GM23338 (cell line): ENCODE measurements at regions not wholly inside any gene's neighbourhood (a gene's known extent, or its start where the extent isn't known, plus 50 kb on each side); places are given as distances from the start of the nearest gene placed in this dataset.

ENCODE experiments used
- ATAC-seq: fragments of 200-7000 bp; cut with Tn5 transposase; 3 replicates; pipeline ENCODE4 v1.9.1; 2020
- DNase-seq: peaks from one replicate; pipeline ENCODE4 v3.0.0-alpha.2; 2015; ENCODE audit warnings: low spot score
- H2AFZ ChIP-seq: fragments of 200-600 bp; sonication (generic); 2 replicates; pipeline ENCODE4 v1.8.0; 2016; ENCODE audit warnings: antibody characterized with exemption, mild to moderate bottlenecking, moderate library complexity
- H3F3A ChIP-seq: fragments of 200-600 bp; sonication (generic); replicated peaks from 2 replicates; pipeline ENCODE4 v1.8.0; 2017; ENCODE audit warnings: antibody characterized with exemption, mixed run types, low read depth
- H3K27ac ChIP-seq: fragments of 200-600 bp; sonication (generic); 2 replicates; pipeline ENCODE4 v1.6.1; 2016; ENCODE audit warnings: low read depth
- H3K27me3 ChIP-seq: fragments of 200-600 bp; sonication (generic); 2 replicates; pipeline ENCODE4 v1.8.0; 2016; ENCODE audit warnings: mild to moderate bottlenecking, mixed run types, moderate library complexity; ENCODE audit not compliant: insufficient read depth
- H3K36me3 ChIP-seq: fragments of 200-600 bp; sonication (generic); 2 replicates; pipeline ENCODE4 v1.8.0; 2016; ENCODE audit warnings: mild to moderate bottlenecking; ENCODE audit not compliant: insufficient read depth
- H3K4me1 ChIP-seq: fragments of 200-600 bp; sonication (generic); 2 replicates; pipeline ENCODE4 v1.8.0; 2016; ENCODE audit warnings: mild to moderate bottlenecking, moderate library complexity; ENCODE audit not compliant: insufficient read depth
- H3K4me2 ChIP-seq: fragments of 200-600 bp; sonication (generic); 2 replicates; pipeline ENCODE4 v1.7.1; 2017; ENCODE audit warnings: mixed run types
- H3K4me3 ChIP-seq: fragments of 200-600 bp; sonication (generic); 2 replicates; pipeline ENCODE4 v1.6.1; 2016; ENCODE audit warnings: mixed run types
- H3K79me2 ChIP-seq: fragments of 200-600 bp; sonication (generic); replicated peaks from 2 replicates; pipeline ENCODE4 v1.8.0; 2017; ENCODE audit warnings: mild to moderate bottlenecking; ENCODE audit not compliant: insufficient read depth
- H3K9me2 ChIP-seq: fragments of 200-600 bp; sonication (generic); 2 replicates; pipeline ENCODE4 v1.8.0; 2017; ENCODE audit not compliant: insufficient read depth
- H4K20me1 ChIP-seq: fragments of 200-600 bp; sonication (generic); replicated peaks from 2 replicates; pipeline ENCODE4 v1.8.0; 2017; ENCODE audit warnings: mild to moderate bottlenecking; ENCODE audit not compliant: insufficient read depth
- H3K27ac Mint-ChIP-seq: 2 replicates; pipeline ENCODE4 v1.8.0; 2020; ENCODE audit warnings: inconsistent platforms, mild to moderate bottlenecking, moderate library complexity, mixed read lengths
- H3K27me3 Mint-ChIP-seq: 3 replicates; pipeline ENCODE4 v1.8.0; 2022; ENCODE audit warnings: low read depth, mild to moderate bottlenecking, moderate library complexity, mixed read lengths, inconsistent platforms; ENCODE audit not compliant: insufficient read depth, poor library complexity
- H3K36me3 Mint-ChIP-seq: 3 replicates; pipeline ENCODE4 v1.8.0; 2021; ENCODE audit warnings: low read depth, mild to moderate bottlenecking, inconsistent platforms, moderate library complexity, mixed read lengths
- H3K4me1 Mint-ChIP-seq: 3 replicates; pipeline ENCODE4 v1.8.0; 2020; ENCODE audit warnings: mild to moderate bottlenecking, inconsistent platforms, mixed read lengths
- H3K4me3 Mint-ChIP-seq: 3 replicates; pipeline ENCODE4 v1.8.0; 2021; ENCODE audit warnings: moderate library complexity, mild to moderate bottlenecking, inconsistent platforms, mixed read lengths
- H3K9me3 Mint-ChIP-seq: 3 replicates; pipeline ENCODE4 v1.8.0; 2020; ENCODE audit warnings: moderate library complexity, mild to moderate bottlenecking, inconsistent platforms, mixed read lengths
- CREB1 ChIP-seq: fragments of 250-450 bp; sonication (Bioruptor Pico); IDR thresholded peaks from 2 replicates; pipeline ENCODE4 v1.5.0; 2020; ENCODE audit warnings: low read depth, mild to moderate bottlenecking, moderate library complexity
- EZH2 ChIP-seq: fragments of 200-600 bp; sonication (generic); IDR thresholded peaks from one replicate; pipeline ENCODE4 v1.8.0; 2017; ENCODE audit warnings: antibody characterized with exemption, mild to moderate bottlenecking, low read depth; ENCODE audit not compliant: unreplicated experiment
- EZH2phosphoT487 ChIP-seq: fragments of 200-600 bp; sonication (generic); IDR thresholded peaks from one replicate; pipeline ENCODE4 v1.8.1; 2018; ENCODE audit warnings: antibody characterized with exemption; ENCODE audit not compliant: unreplicated experiment
- JUNB ChIP-seq: IDR thresholded peaks from one replicate; pipeline ENCODE4 v1.6.1; 2016; ENCODE audit warnings: antibody characterized with exemption; ENCODE audit not compliant: unreplicated experiment
- NANOG ChIP-seq: IDR thresholded peaks from 2 replicates; pipeline ENCODE4 v1.6.1; 2016; ENCODE audit warnings: antibody characterized with exemption, borderline replicate concordance
- POLR2AphosphoS5 ChIP-seq: IDR thresholded peaks from 2 replicates; pipeline ENCODE4 v1.6.1; 2016; ENCODE audit warnings: antibody characterized with exemption, low read depth
- STAT1 ChIP-seq: IDR thresholded peaks from one replicate; pipeline ENCODE4 v1.6.1; 2016; ENCODE audit warnings: antibody characterized with exemption; ENCODE audit not compliant: unreplicated experiment
- ZNF114 ChIP-seq: fragments of 250-450 bp; sonication (Bioruptor Pico); IDR thresholded peaks from 2 replicates; pipeline ENCODE4 v1.5.0; 2020; ENCODE audit warnings: mild to moderate bottlenecking, moderate library complexity
- ZNF331 ChIP-seq: fragments of 250-450 bp; sonication (Bioruptor Pico); IDR thresholded peaks from 2 replicates; pipeline ENCODE4 v1.5.0; 2020; ENCODE audit warnings: low read depth, mild to moderate bottlenecking, moderate library complexity
- TF ChIP-seq, protein P1 (sequence below): IDR thresholded peaks from 2 replicates; pipeline ENCODE4 v1.6.1; 2016; ENCODE audit warnings: antibody characterized with exemption
- TF ChIP-seq, protein P2 (sequence below): fragments of 250-450 bp; sonication (Bioruptor Pico); IDR thresholded peaks from 2 replicates; pipeline ENCODE4 v1.5.0; 2020; ENCODE audit warnings: mild to moderate bottlenecking, moderate library complexity
- TF ChIP-seq, protein P3 (sequence below): IDR thresholded peaks from one replicate; pipeline ENCODE4 v1.6.1; 2018; ENCODE audit warnings: antibody characterized with exemption; ENCODE audit not compliant: unreplicated experiment
- TF ChIP-seq, protein P4 (sequence below), 2 experiments: fragments of 200-600 bp in 1 of 2; sonication (generic) in 1 of 2; conservative IDR thresholded peaks; 2 replicates each; pipeline versions ENCODE4 v1.5.1 to v1.6.1; 2016 to 2017; ENCODE audit warnings: antibody characterized with exemption in 2 of 2, low read depth in 2 of 2, mild to moderate bottlenecking in 2 of 2, moderate library complexity in 1 of 2

DNA sequence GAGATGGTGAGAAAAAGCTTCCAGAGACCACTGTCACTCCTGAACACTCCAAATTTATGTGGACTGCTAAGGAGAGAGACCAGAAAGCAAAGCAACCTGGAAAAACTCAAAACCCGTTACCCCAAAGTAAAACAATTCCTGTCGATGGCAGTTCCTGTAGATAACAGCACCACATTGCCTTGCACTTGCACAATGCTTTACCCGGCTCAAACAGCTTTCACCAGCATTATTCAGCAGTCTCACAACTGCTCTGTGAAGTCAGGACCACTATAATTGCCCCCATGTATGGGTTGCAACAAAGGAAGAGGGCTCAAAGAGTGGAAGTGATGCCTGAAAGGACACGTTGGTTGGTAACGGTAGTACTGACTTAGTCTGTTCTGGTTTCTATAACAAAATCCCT, 234.8 kb downstream of the BCOR start:
- H3K4me3 Mint-ChIP-seq: no peak overlapping the region
- Histone ChIP-seq H3K4me3 (no peak overlapping the region), H3K79me2 (no peaks in the 10 kb centered on the region), H3K4me2 (no peak overlapping the region), H2AFZ (no peak overlapping the region), H3K4me1 (no peaks in the 10 kb centered on the region; the same call in 1 of the 2 replicates), H3K27me3 (no peaks in the 10 kb centered on the region), H3F3A (no peaks in the 10 kb centered on the region), H3K36me3 (no peaks in the 10 kb centered on the region), H3K9me2 (no peaks in the 10 kb centered on the region), H4K20me1 (no peaks in the 10 kb centered on the region), H3K27ac (no peak overlapping the region)
- H3K27ac Mint-ChIP-seq: no peak overlapping the region
- H3K27me3 Mint-ChIP-seq: peaks cover 2% of the 10 kb centered on the region
- H3K4me1 Mint-ChIP-seq: peaks cover 22% of the 10 kb centered on the region
- ATAC-seq (no peak), DNase-seq (no peak)
- H3K36me3 Mint-ChIP-seq: no peaks in the 10 kb centered on the region
- no peaks in the 10 kb centered on the region for H3K9me3 Mint-ChIP-seq
- TF ChIP-seq, protein P1, sequence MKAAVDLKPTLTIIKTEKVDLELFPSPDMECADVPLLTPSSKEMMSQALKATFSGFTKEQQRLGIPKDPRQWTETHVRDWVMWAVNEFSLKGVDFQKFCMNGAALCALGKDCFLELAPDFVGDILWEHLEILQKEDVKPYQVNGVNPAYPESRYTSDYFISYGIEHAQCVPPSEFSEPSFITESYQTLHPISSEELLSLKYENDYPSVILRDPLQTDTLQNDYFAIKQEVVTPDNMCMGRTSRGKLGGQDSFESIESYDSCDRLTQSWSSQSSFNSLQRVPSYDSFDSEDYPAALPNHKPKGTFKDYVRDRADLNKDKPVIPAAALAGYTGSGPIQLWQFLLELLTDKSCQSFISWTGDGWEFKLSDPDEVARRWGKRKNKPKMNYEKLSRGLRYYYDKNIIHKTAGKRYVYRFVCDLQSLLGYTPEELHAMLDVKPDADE: no peak
- no peak for TF ChIP-seq JUNB
- no peak for TF ChIP-seq CREB1
- TF ChIP-seq, protein P2, sequence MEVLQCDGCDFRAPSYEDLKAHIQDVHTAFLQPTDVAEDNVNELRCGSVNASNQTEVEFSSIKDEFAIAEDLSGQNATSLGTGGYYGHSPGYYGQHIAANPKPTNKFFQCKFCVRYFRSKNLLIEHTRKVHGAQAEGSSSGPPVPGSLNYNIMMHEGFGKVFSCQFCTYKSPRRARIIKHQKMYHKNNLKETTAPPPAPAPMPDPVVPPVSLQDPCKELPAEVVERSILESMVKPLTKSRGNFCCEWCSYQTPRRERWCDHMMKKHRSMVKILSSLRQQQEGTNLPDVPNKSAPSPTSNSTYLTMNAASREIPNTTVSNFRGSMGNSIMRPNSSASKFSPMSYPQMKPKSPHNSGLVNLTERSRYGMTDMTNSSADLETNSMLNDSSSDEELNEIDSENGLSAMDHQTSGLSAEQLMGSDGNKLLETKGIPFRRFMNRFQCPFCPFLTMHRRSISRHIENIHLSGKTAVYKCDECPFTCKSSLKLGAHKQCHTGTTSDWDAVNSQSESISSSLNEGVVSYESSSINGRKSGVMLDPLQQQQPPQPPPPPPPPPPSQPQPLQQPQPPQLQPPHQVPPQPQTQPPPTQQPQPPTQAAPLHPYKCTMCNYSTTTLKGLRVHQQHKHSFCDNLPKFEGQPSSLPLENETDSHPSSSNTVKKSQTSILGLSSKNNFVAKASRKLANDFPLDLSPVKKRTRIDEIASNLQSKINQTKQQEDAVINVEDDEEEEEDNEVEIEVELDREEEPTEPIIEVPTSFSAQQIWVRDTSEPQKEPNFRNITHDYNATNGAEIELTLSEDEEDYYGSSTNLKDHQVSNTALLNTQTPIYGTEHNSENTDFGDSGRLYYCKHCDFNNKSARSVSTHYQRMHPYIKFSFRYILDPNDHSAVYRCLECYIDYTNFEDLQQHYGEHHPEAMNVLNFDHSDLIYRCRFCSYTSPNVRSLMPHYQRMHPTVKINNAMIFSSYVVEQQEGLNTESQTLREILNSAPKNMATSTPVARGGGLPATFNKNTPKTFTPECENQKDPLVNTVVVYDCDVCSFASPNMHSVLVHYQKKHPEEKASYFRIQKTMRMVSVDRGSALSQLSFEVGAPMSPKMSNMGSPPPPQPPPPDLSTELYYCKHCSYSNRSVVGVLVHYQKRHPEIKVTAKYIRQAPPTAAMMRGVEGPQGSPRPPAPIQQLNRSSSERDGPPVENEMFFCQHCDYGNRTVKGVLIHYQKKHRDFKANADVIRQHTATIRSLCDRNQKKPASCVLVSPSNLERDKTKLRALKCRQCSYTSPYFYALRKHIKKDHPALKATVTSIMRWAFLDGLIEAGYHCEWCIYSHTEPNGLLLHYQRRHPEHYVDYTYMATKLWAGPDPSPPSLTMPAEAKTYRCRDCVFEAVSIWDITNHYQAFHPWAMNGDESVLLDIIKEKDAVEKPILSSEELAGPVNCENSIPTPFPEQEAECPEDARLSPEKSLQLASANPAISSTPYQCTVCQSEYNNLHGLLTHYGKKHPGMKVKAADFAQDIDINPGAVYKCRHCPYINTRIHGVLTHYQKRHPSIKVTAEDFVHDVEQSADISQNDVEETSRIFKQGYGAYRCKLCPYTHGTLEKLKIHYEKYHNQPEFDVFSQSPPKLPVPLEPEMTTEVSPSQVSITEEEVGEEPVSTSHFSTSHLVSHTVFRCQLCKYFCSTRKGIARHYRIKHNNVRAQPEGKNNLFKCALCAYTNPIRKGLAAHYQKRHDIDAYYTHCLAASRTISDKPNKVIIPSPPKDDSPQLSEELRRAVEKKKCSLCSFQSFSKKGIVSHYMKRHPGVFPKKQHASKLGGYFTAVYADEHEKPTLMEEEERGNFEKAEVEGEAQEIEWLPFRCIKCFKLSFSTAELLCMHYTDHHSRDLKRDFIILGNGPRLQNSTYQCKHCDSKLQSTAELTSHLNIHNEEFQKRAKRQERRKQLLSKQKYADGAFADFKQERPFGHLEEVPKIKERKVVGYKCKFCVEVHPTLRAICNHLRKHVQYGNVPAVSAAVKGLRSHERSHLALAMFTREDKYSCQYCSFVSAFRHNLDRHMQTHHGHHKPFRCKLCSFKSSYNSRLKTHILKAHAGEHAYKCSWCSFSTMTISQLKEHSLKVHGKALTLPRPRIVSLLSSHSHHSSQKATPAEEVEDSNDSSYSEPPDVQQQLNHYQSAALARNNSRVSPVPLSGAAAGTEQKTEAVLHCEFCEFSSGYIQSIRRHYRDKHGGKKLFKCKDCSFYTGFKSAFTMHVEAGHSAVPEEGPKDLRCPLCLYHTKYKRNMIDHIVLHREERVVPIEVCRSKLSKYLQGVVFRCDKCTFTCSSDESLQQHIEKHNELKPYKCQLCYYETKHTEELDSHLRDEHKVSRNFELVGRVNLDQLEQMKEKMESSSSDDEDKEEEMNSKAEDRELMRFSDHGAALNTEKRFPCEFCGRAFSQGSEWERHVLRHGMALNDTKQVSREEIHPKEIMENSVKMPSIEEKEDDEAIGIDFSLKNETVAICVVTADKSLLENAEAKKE: no peak
- TF ChIP-seq, protein P3, sequence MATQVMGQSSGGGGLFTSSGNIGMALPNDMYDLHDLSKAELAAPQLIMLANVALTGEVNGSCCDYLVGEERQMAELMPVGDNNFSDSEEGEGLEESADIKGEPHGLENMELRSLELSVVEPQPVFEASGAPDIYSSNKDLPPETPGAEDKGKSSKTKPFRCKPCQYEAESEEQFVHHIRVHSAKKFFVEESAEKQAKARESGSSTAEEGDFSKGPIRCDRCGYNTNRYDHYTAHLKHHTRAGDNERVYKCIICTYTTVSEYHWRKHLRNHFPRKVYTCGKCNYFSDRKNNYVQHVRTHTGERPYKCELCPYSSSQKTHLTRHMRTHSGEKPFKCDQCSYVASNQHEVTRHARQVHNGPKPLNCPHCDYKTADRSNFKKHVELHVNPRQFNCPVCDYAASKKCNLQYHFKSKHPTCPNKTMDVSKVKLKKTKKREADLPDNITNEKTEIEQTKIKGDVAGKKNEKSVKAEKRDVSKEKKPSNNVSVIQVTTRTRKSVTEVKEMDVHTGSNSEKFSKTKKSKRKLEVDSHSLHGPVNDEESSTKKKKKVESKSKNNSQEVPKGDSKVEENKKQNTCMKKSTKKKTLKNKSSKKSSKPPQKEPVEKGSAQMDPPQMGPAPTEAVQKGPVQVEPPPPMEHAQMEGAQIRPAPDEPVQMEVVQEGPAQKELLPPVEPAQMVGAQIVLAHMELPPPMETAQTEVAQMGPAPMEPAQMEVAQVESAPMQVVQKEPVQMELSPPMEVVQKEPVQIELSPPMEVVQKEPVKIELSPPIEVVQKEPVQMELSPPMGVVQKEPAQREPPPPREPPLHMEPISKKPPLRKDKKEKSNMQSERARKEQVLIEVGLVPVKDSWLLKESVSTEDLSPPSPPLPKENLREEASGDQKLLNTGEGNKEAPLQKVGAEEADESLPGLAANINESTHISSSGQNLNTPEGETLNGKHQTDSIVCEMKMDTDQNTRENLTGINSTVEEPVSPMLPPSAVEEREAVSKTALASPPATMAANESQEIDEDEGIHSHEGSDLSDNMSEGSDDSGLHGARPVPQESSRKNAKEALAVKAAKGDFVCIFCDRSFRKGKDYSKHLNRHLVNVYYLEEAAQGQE: no peak
- no peak for TF ChIP-seq ZNF114 (CRISPR knock-in tag)
- no peak for TF ChIP-seq ZNF331 (CRISPR knock-in tag)
- TF ChIP-seq EZH2phosphoT487: no peak
- TF ChIP-seq POLR2AphosphoS5: no peak
- TF ChIP-seq, protein P4, sequence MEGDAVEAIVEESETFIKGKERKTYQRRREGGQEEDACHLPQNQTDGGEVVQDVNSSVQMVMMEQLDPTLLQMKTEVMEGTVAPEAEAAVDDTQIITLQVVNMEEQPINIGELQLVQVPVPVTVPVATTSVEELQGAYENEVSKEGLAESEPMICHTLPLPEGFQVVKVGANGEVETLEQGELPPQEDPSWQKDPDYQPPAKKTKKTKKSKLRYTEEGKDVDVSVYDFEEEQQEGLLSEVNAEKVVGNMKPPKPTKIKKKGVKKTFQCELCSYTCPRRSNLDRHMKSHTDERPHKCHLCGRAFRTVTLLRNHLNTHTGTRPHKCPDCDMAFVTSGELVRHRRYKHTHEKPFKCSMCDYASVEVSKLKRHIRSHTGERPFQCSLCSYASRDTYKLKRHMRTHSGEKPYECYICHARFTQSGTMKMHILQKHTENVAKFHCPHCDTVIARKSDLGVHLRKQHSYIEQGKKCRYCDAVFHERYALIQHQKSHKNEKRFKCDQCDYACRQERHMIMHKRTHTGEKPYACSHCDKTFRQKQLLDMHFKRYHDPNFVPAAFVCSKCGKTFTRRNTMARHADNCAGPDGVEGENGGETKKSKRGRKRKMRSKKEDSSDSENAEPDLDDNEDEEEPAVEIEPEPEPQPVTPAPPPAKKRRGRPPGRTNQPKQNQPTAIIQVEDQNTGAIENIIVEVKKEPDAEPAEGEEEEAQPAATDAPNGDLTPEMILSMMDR (conservative IDR thresholded peaks at IDR 0.05; ENCODE audit: low read depth in 2 of 2): no peak
- no peak for TF ChIP-seq NANOG
- no peak for TF ChIP-seq EZH2
- TF ChIP-seq STAT1: no peak
